Tibial nerve (tissue), 4 donors: ENCODE measurements at regions not wholly inside any gene's neighbourhood (a gene's known extent, or its start where the extent isn't known, plus 50 kb on each side); places are given as distances from the start of the nearest gene placed in this dataset.

Source experiments
- DNase-seq, 2 donors: peaks; one replicate each; pipeline ENCODE4 v3.0.0-alpha.2; 2019; ENCODE audit warnings: low spot score in 2 of 2
- H3K27ac ChIP-seq, 4 donors: fragments of 200-600 bp; sonication (generic) in 3 of 4; one replicate each; pipeline ENCODE4 v1.5.1; 2017 to 2019; ENCODE audit warnings: mild to moderate bottlenecking in 1 of 4
- H3K27me3 ChIP-seq, 2 donors: fragments of 200-600 bp; sonication (generic) in 1 of 2; one replicate each; pipeline versions ENCODE4 v1.5.1 to v1.6.0; 2017 to 2019
- H3K36me3 ChIP-seq, 3 donors: fragments of 200-600 bp; sonication (generic); one replicate each; pipeline ENCODE4 v1.5.1; 2018 to 2019
- H3K4me1 ChIP-seq, 4 donors: fragments of 200-600 bp; sonication (generic) in 3 of 4; one replicate each; pipeline ENCODE4 v1.5.1; 2017 to 2019
- H3K4me3 ChIP-seq, 4 donors: fragments of 200-600 bp; sonication (generic) in 3 of 4; one replicate each; pipeline ENCODE4 v1.5.1; 2017 to 2019; ENCODE audit warnings: mild to moderate bottlenecking in 1 of 4, moderate library complexity in 1 of 4
- H3K9me3 ChIP-seq, 4 donors: fragments of 200-600 bp; sonication (generic) in 3 of 4; one replicate each; pipeline ENCODE4 v1.5.1; 2017 to 2019
- CTCF ChIP-seq, 5 experiments: fragments of 200-600 bp in 3 of 5; fragments of 450-650 bp in 2 of 5; sonication (generic) in 3 of 5; IDR thresholded peaks; one replicate each; pipeline ENCODE4 v1.5.1; 2016 to 2019; ENCODE audit warnings: antibody characterized with exemption in 5 of 5, mild to moderate bottlenecking in 3 of 5, moderate library complexity in 2 of 5
- EP300 ChIP-seq, 2 donors: sonication (generic); formaldehyde crosslinking; IDR thresholded peaks; one replicate each; pipeline ENCODE4 v1.6.1; 2017; ENCODE audit warnings: antibody characterized with exemption in 2 of 2, mild to moderate bottlenecking in 1 of 2
- POLR2A ChIP-seq, 2 donors: fragments of 450-650 bp; IDR thresholded peaks; one replicate each; pipeline ENCODE4 v1.6.1; 2017; ENCODE audit warnings: antibody characterized with exemption in 2 of 2, mild to moderate bottlenecking in 2 of 2, moderate library complexity in 2 of 2
- WGBS, 2 donors: methylation state at CpG; one replicate each; pipeline ENCODE4 v1.1.5; 2018; 5-methylcytosine and 5-hydroxymethylcytosine counted together

- TF ChIP-seq CTCF (IDR thresholded peaks at IDR 0.05) (no peak), EP300 (IDR thresholded peaks at IDR 0.05) (no peak), POLR2A (IDR thresholded peaks at IDR 0.05) (no peak)
- no peak for DNase-seq
- no peak overlapping the region for H3K27ac ChIP-seq
- H3K9me3 ChIP-seq, result no peaks in the 10 kb centered on the region
- no peaks in the 10 kb centered on the region for H3K4me1 ChIP-seq
- no peaks in the 10 kb centered on the region for H3K27me3 ChIP-seq
- H3K36me3 ChIP-seq, result no peaks in the 10 kb centered on the region
- 90 to 91% methylated on average over 1 of the region's 1 CpG for WGBS, 2 donors
- no peak overlapping the region for H3K4me3 ChIP-seq
Observed at GRCh38 chr6:140108167-140108566, 733.7 kb upstream of the CITED2 start.

- Histone ChIP-seq H3K27me3 (no peaks in the 10 kb centered on the region), H3K4me1 (no peaks in the 10 kb centered on the region), H3K9me3 (no peaks in the 10 kb centered on the region), H3K4me3 (no peak overlapping the region), H3K36me3 (no peaks in the 10 kb centered on the region), H3K27ac (no peak overlapping the region)
- TF ChIP-seq EP300 (IDR thresholded peaks at IDR 0.05) (no peak), CTCF (IDR thresholded peaks at IDR 0.05) (no peak), POLR2A (IDR thresholded peaks at IDR 0.05) (no peak)
- no peak for DNase-seq
Observed at GRCh38 chr6:140107216-140107615, 732.8 kb upstream of the CITED2 start.

GRCh38 chr6:140105857-140106256, 731.4 kb upstream of the CITED2 start:
- Histone ChIP-seq H3K4me1 (no peaks in the 10 kb centered on the region), H3K27me3 (no peaks in the 10 kb centered on the region), H3K4me3 (no peak overlapping the region), H3K9me3 (no peaks in the 10 kb centered on the region), H3K27ac (peak overlapping the region in 2 of 4 donors; percentile 14 to 36), H3K36me3 (no peaks in the 10 kb centered on the region)
- 69% methylated on average over 6 of the region's 6 CpGs for WGBS, 2 donors
- DNase-seq, result peak in 1 of 2 donors; percentile 26
- TF ChIP-seq CTCF (IDR thresholded peaks at IDR 0.05) (peak in 2 of 5 experiments; percentile 19 to 42), EP300 (IDR thresholded peaks at IDR 0.05) (no peak), POLR2A (IDR thresholded peaks at IDR 0.05) (no peak)

GRCh38 chr6:140105241-140105640, 730.8 kb upstream of the CITED2 start:
- Histone ChIP-seq H3K27me3 (no peaks in the 10 kb centered on the region), H3K27ac (peak overlapping the region in 2 of 4 donors; percentile 14 to 36), H3K9me3 (no peaks in the 10 kb centered on the region), H3K36me3 (no peaks in the 10 kb centered on the region), H3K4me3 (no peak overlapping the region), H3K4me1 (no peaks in the 10 kb centered on the region)
- TF ChIP-seq CTCF (IDR thresholded peaks at IDR 0.05) (no peak), EP300 (IDR thresholded peaks at IDR 0.05) (no peak), POLR2A (IDR thresholded peaks at IDR 0.05) (no peak)
- no peak for DNase-seq
- WGBS, 2 donors, result 69 to 82% methylated on average over 3 of the region's 3 CpGs

- no peak for DNase-seq
Observed at GRCh38 chr6:140101818-140102217, 727.4 kb upstream of the CITED2 start.

More at GRCh38 chr6:140101818-140102217, 727.4 kb upstream of the CITED2 start:
- no peak for TF ChIP-seq CTCF (IDR thresholded peaks at IDR 0.05)
- TF ChIP-seq POLR2A (IDR thresholded peaks at IDR 0.05), result no peak
- no peak for TF ChIP-seq EP300 (IDR thresholded peaks at IDR 0.05)
- Histone ChIP-seq H3K27ac (no peak overlapping the region), H3K4me1 (peaks cover 0 to 2% (median 0%) of the 10 kb centered on the region in 4 donors), H3K27me3 (no peaks in the 10 kb centered on the region), H3K4me3 (no peak overlapping the region), H3K36me3 (no peaks in the 10 kb centered on the region), H3K9me3 (no peaks in the 10 kb centered on the region)
